NB4 (cell line): ENCODE measurements at regions not wholly inside any gene's neighbourhood (a gene's known extent, or its start where the extent isn't known, plus 50 kb on each side); places are given as distances from the start of the nearest gene placed in this dataset.

Experiments used
- DNase-seq: peaks from one replicate; pipeline ENCODE4 v3.0.0; 2010; ENCODE audit warnings: low read depth
- H3K4me3 ChIP-seq: one replicate; pipeline ENCODE4 v1.5.1; 2011; ENCODE audit warnings: mild to moderate bottlenecking, low read depth, low read length, moderate library complexity
- MYC ChIP-seq: IDR thresholded peaks from 2 replicates; pipeline ENCODE4 v1.6.1; 2011; ENCODE audit warnings: low read depth, low read length
- POLR2A ChIP-seq: IDR thresholded peaks from 2 replicates; pipeline ENCODE4 v1.6.1; 2011; ENCODE audit warnings: mild to moderate bottlenecking; ENCODE audit not compliant: insufficient read length; ENCODE audit errors: extremely low read depth
- TF ChIP-seq, protein P1 (sequence below): IDR thresholded peaks from 2 replicates; pipeline ENCODE4 v1.6.1; 2011; ENCODE audit warnings: low read depth, low read length
- TF ChIP-seq, protein P2 (sequence below): IDR thresholded peaks from one replicate; pipeline ENCODE4 v1.5.1; 2012; ENCODE audit warnings: low read depth, low read length

DNA sequence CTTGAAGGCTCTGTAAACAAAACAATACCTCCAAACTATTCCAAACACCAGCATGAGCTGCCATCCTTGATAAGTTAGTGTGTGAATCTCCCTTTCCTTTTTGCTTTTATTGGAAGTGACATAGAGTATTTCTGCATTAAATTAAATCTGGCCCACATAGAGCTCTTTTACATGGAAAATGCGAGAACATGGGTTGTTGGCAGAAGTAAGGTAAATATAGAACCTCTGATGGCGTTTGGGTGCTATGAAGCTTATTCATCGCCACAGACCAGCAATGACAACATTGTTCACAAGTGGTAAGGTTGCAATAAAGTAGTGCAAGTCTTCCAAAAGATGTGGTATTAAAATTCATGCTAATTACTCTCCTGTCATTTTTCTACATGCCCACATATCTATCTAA lies 445.8 kb upstream of the JAG1 start:
- H3K4me3 ChIP-seq: no peak overlapping the region
- TF ChIP-seq, protein P1, sequence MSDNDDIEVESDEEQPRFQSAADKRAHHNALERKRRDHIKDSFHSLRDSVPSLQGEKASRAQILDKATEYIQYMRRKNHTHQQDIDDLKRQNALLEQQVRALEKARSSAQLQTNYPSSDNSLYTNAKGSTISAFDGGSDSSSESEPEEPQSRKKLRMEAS: no peak
- no peak for TF ChIP-seq POLR2A
- no peak for TF ChIP-seq MYC

DNA sequence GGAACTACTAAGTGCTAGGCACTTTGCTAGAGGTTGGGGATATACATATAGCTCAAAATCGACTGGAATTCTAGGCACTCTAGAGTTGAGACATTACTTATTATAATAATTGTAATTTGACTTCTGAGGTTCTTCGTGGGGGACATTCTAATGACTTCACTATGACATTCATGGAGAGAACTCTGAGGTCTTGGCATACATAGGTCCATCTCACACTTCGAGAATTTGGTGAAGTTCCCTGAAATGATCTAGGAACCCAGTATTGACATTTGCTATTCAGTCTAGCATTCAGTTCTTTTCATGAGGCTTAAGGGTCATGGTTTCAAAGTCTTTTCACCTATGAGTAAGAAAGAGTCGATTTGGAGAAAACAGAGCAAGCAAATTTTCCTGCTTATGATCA lies 446.6 kb upstream of the JAG1 start:
- DNase-seq: no peak
- no peak overlapping the region for H3K4me3 ChIP-seq
- TF ChIP-seq, protein P1: no peak
- TF ChIP-seq, protein P2, sequence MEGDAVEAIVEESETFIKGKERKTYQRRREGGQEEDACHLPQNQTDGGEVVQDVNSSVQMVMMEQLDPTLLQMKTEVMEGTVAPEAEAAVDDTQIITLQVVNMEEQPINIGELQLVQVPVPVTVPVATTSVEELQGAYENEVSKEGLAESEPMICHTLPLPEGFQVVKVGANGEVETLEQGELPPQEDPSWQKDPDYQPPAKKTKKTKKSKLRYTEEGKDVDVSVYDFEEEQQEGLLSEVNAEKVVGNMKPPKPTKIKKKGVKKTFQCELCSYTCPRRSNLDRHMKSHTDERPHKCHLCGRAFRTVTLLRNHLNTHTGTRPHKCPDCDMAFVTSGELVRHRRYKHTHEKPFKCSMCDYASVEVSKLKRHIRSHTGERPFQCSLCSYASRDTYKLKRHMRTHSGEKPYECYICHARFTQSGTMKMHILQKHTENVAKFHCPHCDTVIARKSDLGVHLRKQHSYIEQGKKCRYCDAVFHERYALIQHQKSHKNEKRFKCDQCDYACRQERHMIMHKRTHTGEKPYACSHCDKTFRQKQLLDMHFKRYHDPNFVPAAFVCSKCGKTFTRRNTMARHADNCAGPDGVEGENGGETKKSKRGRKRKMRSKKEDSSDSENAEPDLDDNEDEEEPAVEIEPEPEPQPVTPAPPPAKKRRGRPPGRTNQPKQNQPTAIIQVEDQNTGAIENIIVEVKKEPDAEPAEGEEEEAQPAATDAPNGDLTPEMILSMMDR: no peak
- no peak for TF ChIP-seq POLR2A
- no peak for TF ChIP-seq MYC

More for the DNA sequence above, 445.8 kb upstream of the JAG1 start:
- DNase-seq: no peak

DNA sequence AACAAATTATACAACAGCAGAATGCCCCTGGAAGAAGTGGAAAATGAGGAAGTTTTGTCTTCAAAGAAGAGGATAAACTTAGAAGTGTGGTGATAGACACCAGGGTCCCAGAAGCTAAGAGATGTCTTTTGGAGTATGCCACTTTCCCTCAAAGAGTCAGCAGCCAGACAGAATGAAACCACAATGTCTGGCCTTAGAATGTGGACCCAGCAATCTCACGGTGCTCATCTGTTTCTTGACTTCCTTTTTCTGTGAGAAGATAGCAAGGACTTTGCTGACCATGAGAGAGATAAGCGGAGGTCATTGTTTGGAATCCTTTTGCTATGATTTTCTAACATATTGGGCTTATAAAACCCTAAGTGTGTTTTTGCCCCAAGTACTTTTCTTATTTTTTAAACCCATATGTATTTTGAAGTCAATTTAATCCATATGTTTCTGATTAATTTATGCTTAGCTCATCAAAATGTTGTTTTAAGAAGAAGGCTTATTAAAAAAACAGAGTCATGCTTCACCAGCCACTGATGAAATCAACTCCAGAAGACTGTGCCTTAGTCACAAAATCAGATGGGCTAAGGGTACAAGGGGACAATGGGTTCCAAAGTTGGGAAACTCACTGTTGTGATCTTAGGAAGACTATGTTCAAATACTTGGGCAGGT lies 451.2 kb upstream of the JAG1 start:
- TF ChIP-seq POLR2A: no peak
- TF ChIP-seq, protein P1: no peak
- TF ChIP-seq, protein P2: no peak
- TF ChIP-seq MYC: no peak
- DNase-seq: peak; percentile 9
- no peak overlapping the region for H3K4me3 ChIP-seq

DNA sequence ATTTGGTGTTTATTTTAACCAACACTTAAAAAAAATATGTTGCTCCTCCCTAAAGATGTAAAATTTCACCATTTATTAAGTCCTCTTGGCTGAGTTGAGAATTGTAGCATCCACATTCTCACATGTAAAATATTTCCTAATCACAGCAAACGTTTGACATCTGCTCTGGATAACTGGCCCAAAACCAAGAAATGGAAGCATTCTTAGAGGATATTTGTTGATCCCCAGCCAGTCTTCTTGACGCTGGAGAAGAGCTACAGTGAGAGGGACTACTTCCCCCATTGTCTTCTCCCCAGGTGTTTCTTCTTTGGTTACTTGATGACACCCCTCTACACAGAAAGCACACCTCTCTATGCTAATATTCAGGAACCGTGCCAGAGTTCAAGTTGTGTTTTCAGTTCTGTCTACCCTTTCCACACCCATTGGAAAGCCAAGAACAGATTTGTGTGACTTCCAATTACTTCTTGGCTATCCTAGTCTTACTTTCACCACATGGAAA lies 454.5 kb upstream of the JAG1 start:
- TF ChIP-seq, protein P2: no peak
- TF ChIP-seq POLR2A (no peak), MYC (no peak)
- TF ChIP-seq, protein P1: no peak
- DNase-seq: no peak
- H3K4me3 ChIP-seq: no peak overlapping the region

DNA sequence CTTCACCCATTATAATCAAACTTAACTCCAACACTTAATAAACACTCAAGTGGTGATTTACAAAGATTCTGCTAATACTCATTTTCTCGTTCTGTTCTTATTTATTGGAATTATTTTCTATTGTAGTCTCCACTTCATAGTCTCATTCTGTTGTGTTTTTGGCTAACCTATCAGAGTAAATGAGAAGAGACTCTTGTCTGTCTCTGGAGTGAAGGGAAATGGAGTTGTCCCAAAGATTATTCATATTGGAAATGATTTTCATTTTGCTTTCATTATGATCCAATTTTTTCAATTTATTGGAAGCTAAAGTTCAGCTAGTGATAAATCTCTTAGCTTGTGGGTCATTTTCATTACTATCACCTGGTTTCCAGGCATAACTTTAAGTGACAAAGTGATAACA lies 454.9 kb upstream of the JAG1 start:
- no peak for TF ChIP-seq MYC
- TF ChIP-seq, protein P2: no peak
- TF ChIP-seq, protein P1: no peak
- TF ChIP-seq POLR2A: no peak
- no peak overlapping the region for H3K4me3 ChIP-seq
- no peak for DNase-seq

DNA sequence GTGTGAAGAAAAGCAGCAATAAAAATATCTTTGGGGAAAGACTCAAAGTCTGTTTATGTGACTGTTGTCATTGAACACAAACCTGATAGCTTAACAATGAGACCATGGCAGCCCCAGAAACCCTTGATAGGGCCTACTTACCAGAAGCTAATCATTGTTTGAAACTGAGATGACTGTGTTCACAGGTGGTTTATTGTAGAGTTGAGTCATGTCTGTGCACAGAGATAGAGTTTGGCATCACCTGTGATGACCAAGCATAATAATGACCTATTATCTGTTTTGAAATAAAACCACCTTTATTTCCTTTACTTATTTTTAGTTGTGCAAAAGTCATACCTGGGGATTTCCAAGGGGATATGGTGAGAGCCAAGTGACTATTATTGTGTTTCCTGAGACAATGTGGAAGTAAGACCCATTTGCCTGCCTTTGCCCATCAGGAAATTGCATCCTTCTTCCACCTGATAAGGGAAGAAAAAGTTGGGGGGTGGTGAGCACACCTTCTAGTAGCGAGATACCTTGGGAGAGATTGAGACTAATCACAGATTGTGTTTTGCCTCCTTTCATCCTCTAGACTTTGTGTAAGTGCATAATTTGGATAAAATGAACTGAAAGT lies 456.9 kb upstream of the JAG1 start:
- TF ChIP-seq MYC (no peak), POLR2A (no peak)
- TF ChIP-seq, protein P2: no peak
- TF ChIP-seq, protein P1: no peak
- no peak for DNase-seq
- H3K4me3 ChIP-seq: no peak overlapping the region
